ENCODE measurements at regions not wholly inside any gene's neighbourhood (a gene's known extent, or its start where the extent isn't known, plus 50 kb on each side); places are given as distances from the start of the nearest gene placed in this dataset.

DNA sequence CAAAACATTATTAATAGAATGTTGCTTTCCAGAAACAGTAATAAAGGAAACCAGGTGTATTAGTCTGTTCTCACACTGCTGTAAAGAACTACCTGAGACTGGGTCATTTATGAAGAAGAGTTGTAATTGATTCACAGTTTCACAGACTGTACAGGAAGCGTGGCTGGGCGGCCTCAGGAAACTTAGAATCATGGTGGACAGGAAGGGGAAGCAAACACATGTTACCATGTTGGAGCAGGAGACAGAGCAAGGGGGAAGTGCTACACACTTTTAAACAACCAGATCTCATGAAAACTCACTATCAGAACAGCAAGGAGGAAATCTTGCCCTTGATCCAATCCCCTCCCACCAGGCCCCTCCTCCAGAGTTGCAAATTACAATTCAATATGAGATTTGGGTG is 815.8 kb downstream of the TRIML1 start:
- TF ChIP-seq, protein P1, sequence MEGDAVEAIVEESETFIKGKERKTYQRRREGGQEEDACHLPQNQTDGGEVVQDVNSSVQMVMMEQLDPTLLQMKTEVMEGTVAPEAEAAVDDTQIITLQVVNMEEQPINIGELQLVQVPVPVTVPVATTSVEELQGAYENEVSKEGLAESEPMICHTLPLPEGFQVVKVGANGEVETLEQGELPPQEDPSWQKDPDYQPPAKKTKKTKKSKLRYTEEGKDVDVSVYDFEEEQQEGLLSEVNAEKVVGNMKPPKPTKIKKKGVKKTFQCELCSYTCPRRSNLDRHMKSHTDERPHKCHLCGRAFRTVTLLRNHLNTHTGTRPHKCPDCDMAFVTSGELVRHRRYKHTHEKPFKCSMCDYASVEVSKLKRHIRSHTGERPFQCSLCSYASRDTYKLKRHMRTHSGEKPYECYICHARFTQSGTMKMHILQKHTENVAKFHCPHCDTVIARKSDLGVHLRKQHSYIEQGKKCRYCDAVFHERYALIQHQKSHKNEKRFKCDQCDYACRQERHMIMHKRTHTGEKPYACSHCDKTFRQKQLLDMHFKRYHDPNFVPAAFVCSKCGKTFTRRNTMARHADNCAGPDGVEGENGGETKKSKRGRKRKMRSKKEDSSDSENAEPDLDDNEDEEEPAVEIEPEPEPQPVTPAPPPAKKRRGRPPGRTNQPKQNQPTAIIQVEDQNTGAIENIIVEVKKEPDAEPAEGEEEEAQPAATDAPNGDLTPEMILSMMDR (conservative IDR thresholded peaks at IDR 0.05 in 1 of 2, IDR thresholded peaks at IDR 0.05 in 1 of 2; ENCODE audit: low read depth in 1 of 2, low read length in 2 of 2) = no peak
- no peak for TF ChIP-seq EZH2 (IDR thresholded peaks at IDR 0.05; ENCODE audit: low read length, missing control alignments)

All from fibroblast of lung (primary cell).